Mucosa of descending colon (tissue), 3 donors: ENCODE measurements at regions not wholly inside any gene's neighbourhood (a gene's known extent, or its start where the extent isn't known, plus 50 kb on each side); places are given as distances from the start of the nearest gene placed in this dataset.

Experiments
- ATAC-seq: fragments of 200-7000 bp; cut with Tn5 transposase; one replicate; pipeline ENCODE4 v1.9.1; 2020; ENCODE audit warnings: mild to moderate bottlenecking, moderate library complexity
- DNase-seq, 3 donors: peaks; one replicate each; pipeline ENCODE4 v3.0.0-alpha.2; 2020
- H3K36me3 ChIP-seq: fragments of 200-600 bp; one replicate; pipeline ENCODE4 v1.8.0; 2021; ENCODE audit warnings: low read depth, mild to moderate bottlenecking
- H3K4me1 ChIP-seq: fragments of 200-600 bp; one replicate; pipeline ENCODE4 v1.8.0; 2021; ENCODE audit warnings: low read depth, mild to moderate bottlenecking
- H3K4me3 ChIP-seq: fragments of 200-600 bp; one replicate; pipeline ENCODE4 v1.8.0; 2021; ENCODE audit warnings: mild to moderate bottlenecking
- H3K9me3 ChIP-seq: fragments of 200-600 bp; one replicate; pipeline ENCODE4 v1.8.0; 2021; ENCODE audit warnings: mild to moderate bottlenecking
- CTCF ChIP-seq: fragments of 200-600 bp; IDR thresholded peaks from one replicate; pipeline ENCODE4 v1.8.0; 2022; ENCODE audit warnings: antibody characterized with exemption, mild to moderate bottlenecking
- intact Hi-C, 2 donors: fragments of 100-400 bp; cut with DNase I in 1 of 2; cut with micrococcal nuclease in 1 of 2; formaldehyde crosslinking; loops; one replicate each; pipeline versions ENCODE4 v1.11.0 to v1.11.1; 2022; cut with DNase I, micrococcal nuclease
- donor health status: DM: no; HTN: no; CAD: no; lungs with moderate emphysema.
- donor health status: DM: no; HTN: no; CAD: no.
- donor health status: DM: no; HTN: yes; CAD: no.

- Histone ChIP-seq H3K9me3 (no peaks in the 10 kb centered on the region), H3K4me1 (no peaks in the 10 kb centered on the region), H3K36me3 (no peaks in the 10 kb centered on the region), H3K4me3 (no peak overlapping the region)
- no peak for ATAC-seq
- no peak for DNase-seq
- intact Hi-C loops, result no loop called here
- TF ChIP-seq CTCF, result no peak
These were observed 62.0 kb downstream of the SKIDA1 start for GRCh38 chr10:21463436-21463835.

GRCh38 chr10:21458126-21458871, 67.2 kb downstream of the SKIDA1 start:
- no peaks in the 10 kb centered on the region for H3K36me3 ChIP-seq
- ATAC-seq (no peak), DNase-seq (no peak)
- H3K4me3 ChIP-seq, result no peak overlapping the region
- H3K9me3 ChIP-seq, result no peaks in the 10 kb centered on the region
- intact Hi-C loops, result no loop called here
- H3K4me1 ChIP-seq, result no peaks in the 10 kb centered on the region
- TF ChIP-seq CTCF, result no peak

- H3K4me1 ChIP-seq, result no peaks in the 10 kb centered on the region
- no peaks in the 10 kb centered on the region for H3K36me3 ChIP-seq
- ATAC-seq (no peak), DNase-seq (no peak)
- H3K9me3 ChIP-seq, result no peaks in the 10 kb centered on the region
- no peak for TF ChIP-seq CTCF
- no peak overlapping the region for H3K4me3 ChIP-seq
- intact Hi-C loops, result no loop called here
These were observed 69.3 kb downstream of the SKIDA1 start for GRCh38 chr10:21456160-21456559.

- DNase-seq (no peak), ATAC-seq (no peak)
- intact Hi-C loops, result no loop called here
- no peak for TF ChIP-seq CTCF
- no peaks in the 10 kb centered on the region for H3K4me1 ChIP-seq
- no peak overlapping the region for H3K4me3 ChIP-seq
- H3K9me3 ChIP-seq, result no peaks in the 10 kb centered on the region
- no peaks in the 10 kb centered on the region for H3K36me3 ChIP-seq
These were observed 73.3 kb downstream of the SKIDA1 start for GRCh38 chr10:21452203-21452602.

- intact Hi-C loops, result no loop called here
- ATAC-seq (no peak), DNase-seq (no peak)
- no peak overlapping the region for H3K4me3 ChIP-seq
- no peaks in the 10 kb centered on the region for H3K4me1 ChIP-seq
- no peaks in the 10 kb centered on the region for H3K9me3 ChIP-seq
- no peaks in the 10 kb centered on the region for H3K36me3 ChIP-seq
- no peak for TF ChIP-seq CTCF
These were observed 76.1 kb downstream of the SKIDA1 start for GRCh38 chr10:21449288-21449966.
